Left ventricle myocardium inferior (tissue), 1 donor: ENCODE measurements at regions not wholly inside any gene's neighbourhood (a gene's known extent, or its start where the extent isn't known, plus 50 kb on each side); places are given as distances from the start of the nearest gene placed in this dataset.
"Not testable (repeated sequence)": the region's sequence is repeated elsewhere in the genome, so short reads cannot be mapped to it uniquely, and the experiment has no call there.

Experiments used
- DNase-seq: peaks from one replicate; pipeline ENCODE4 v3.0.0-alpha.2; 2020
- H3K27ac ChIP-seq: fragments of 200-600 bp; replicated peaks from 2 replicates; pipeline ENCODE4 v1.8.0; 2021
- H3K27me3 ChIP-seq: fragments of 200-600 bp; 2 replicates; pipeline ENCODE4 v1.8.0; 2021; ENCODE audit warnings: low read depth
- H3K36me3 ChIP-seq: fragments of 200-600 bp; 2 replicates; pipeline ENCODE4 v1.8.0; 2021
- H3K4me1 ChIP-seq: fragments of 200-600 bp; 2 replicates; pipeline ENCODE4 v1.8.0; 2021
- H3K4me3 ChIP-seq: fragments of 200-600 bp; 2 replicates; pipeline ENCODE4 v1.8.0; 2021; ENCODE audit warnings: mild to moderate bottlenecking, moderate library complexity
- H3K9me3 ChIP-seq: fragments of 200-600 bp; replicated peaks from 2 replicates; pipeline ENCODE4 v1.8.0; 2021
- intact Hi-C: fragments of 100-400 bp; cut with micrococcal nuclease; formaldehyde crosslinking; loops from one replicate; pipeline ENCODE4 v1.11.0; 2022
- TF ChIP-seq, protein P1 (sequence below): fragments of 200-600 bp; IDR thresholded peaks from 2 replicates; pipeline ENCODE4 v1.8.0; 2021; ENCODE audit warnings: antibody characterized with exemption, mild to moderate bottlenecking, borderline replicate concordance
- donor health status: DM: no; HTN: yes; CAD: no; lungs with severe emphysema.

- Histone ChIP-seq H3K27ac (no peak overlapping the region), H3K9me3 (peaks cover 37% of the 10 kb centered on the region), H3K27me3 (no peaks in the 10 kb centered on the region), H3K4me3 (no peak overlapping the region), H3K36me3 (peaks cover 20% of the 10 kb centered on the region), H3K4me1 (peaks cover 20% of the 10 kb centered on the region)
- DNase-seq: no peak
- intact Hi-C loops: no loop called here
- TF ChIP-seq, protein P1, sequence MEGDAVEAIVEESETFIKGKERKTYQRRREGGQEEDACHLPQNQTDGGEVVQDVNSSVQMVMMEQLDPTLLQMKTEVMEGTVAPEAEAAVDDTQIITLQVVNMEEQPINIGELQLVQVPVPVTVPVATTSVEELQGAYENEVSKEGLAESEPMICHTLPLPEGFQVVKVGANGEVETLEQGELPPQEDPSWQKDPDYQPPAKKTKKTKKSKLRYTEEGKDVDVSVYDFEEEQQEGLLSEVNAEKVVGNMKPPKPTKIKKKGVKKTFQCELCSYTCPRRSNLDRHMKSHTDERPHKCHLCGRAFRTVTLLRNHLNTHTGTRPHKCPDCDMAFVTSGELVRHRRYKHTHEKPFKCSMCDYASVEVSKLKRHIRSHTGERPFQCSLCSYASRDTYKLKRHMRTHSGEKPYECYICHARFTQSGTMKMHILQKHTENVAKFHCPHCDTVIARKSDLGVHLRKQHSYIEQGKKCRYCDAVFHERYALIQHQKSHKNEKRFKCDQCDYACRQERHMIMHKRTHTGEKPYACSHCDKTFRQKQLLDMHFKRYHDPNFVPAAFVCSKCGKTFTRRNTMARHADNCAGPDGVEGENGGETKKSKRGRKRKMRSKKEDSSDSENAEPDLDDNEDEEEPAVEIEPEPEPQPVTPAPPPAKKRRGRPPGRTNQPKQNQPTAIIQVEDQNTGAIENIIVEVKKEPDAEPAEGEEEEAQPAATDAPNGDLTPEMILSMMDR: no peak
Measured at GRCh38 chr6:144688713-144689112, 403.6 kb downstream of the UTRN start.

DNA sequence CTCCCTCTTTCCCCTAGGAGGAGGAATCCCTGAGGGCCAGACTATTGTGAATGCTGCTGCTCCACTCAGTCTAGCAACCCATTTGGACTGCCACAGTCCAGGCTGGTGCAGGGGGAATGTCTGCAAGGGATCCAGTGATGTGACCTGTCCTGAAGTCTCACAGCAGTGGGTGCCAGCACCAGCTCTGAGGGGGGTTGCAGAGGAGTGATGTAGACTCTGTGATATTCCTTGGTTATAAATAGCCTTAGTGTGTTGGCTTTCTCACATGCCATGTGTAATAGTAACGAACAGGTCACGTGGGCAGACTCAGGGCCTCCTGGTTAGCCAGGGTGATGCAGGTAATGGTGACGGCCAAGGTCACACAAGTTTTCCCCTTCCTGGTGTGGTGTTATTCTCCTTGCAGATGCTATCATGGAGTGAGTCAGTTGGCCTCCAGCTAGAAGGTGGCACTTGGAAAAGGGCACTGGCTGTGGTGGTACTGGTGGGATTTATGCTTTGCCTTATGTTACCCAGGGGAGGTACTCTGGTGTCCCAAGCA lies 404.4 kb downstream of the UTRN start:
- TF ChIP-seq, protein P1: no peak
- H3K36me3 ChIP-seq: peaks cover 15% of the 10 kb centered on the region
- H3K4me3 ChIP-seq: no peak overlapping the region
- H3K27ac ChIP-seq: no peak overlapping the region
- DNase-seq: no peak
- intact Hi-C loops: no loop called here
- H3K4me1 ChIP-seq: peaks cover 20% of the 10 kb centered on the region
- H3K9me3 ChIP-seq: peaks cover 37% of the 10 kb centered on the region
- H3K27me3 ChIP-seq: no peaks in the 10 kb centered on the region

DNA sequence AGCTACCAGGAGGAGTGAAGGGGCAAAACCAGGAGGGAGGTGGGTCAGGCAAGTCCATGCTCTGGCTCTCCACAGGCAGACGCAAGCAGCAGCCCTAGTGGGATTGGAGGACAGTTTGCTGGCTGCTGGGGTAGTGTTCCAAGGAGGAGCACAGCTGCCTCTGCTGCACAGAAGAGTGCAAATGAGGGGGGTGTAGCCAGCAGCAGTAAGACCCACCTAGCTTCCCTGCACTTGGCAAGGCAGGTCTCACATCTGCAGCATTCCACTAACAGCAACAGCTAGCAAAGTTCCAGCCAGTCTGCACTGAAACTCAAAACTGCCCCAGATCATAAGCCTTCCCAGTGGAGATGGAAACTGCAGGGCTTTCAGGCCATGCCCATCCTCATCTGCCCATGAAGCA lies 405.0 kb downstream of the UTRN start:
- H3K36me3 ChIP-seq: peaks cover 15% of the 10 kb centered on the region
- peaks cover 20% of the 10 kb centered on the region for H3K4me1 ChIP-seq
- no peak overlapping the region for H3K4me3 ChIP-seq
- intact Hi-C loops: no loop called here
- no peak overlapping the region for H3K27ac ChIP-seq
- peaks cover 37% of the 10 kb centered on the region for H3K9me3 ChIP-seq
- H3K27me3 ChIP-seq: no peaks in the 10 kb centered on the region
- no peak for DNase-seq
- TF ChIP-seq, protein P1: no peak

- DNase-seq: no peak
- TF ChIP-seq, protein P1: no peak
- intact Hi-C loops: no loop called here
- H3K27me3 ChIP-seq: no peaks in the 10 kb centered on the region
- no peak overlapping the region for H3K4me3 ChIP-seq
- H3K4me1 ChIP-seq: peaks cover 20% of the 10 kb centered on the region
- H3K36me3 ChIP-seq: peaks cover 12% of the 10 kb centered on the region
- peaks cover 37% of the 10 kb centered on the region for H3K9me3 ChIP-seq
- H3K27ac ChIP-seq: no peak overlapping the region
Measured at GRCh38 chr6:144690666-144691065, 405.5 kb downstream of the UTRN start.

DNA sequence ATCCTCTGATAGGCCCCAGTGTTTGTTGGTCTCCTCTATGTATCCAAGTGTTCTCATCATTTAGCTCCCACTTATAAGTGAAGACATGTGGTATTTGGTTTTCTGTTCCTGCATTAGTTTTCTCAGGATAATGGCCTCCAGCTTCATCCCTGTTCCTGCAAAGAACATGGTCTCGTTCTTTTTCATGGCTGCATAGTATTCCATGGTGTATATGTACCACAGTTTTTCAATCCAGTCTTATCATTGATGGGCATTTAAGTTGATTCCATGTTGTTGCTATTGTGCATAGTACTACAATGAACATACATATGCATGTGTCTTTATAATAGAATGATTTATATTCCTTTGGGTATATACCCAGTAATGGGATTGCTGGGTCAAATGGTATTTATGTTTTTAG lies 406.9 kb downstream of the UTRN start:
- intact Hi-C loops, DNase-seq, H3K27me3 ChIP-seq, H3K4me3 ChIP-seq, H3K27ac ChIP-seq: not testable (repeated sequence)
- Histone ChIP-seq H3K4me1 (peaks cover 20% of the 10 kb centered on the region), H3K36me3 (peaks cover 12% of the 10 kb centered on the region), H3K9me3 (peaks cover 27% of the 10 kb centered on the region)

- no peak overlapping the region for H3K27ac ChIP-seq
- no peak overlapping the region for H3K4me3 ChIP-seq
- peaks cover 17% of the 10 kb centered on the region for H3K36me3 ChIP-seq
- no peaks in the 10 kb centered on the region for H3K27me3 ChIP-seq
- intact Hi-C loops: no loop called here
- DNase-seq: no peak
- H3K4me1 ChIP-seq: peaks cover under 1% of the 10 kb centered on the region
- TF ChIP-seq, protein P1: no peak
- peaks cover 14% of the 10 kb centered on the region for H3K9me3 ChIP-seq
Measured at GRCh38 chr6:144695858-144696533, 410.9 kb downstream of the UTRN start.
